DOHH2 (cell line): ENCODE measurements at regions not wholly inside any gene's neighbourhood (a gene's known extent, or its start where the extent isn't known, plus 50 kb on each side); places are given as distances from the start of the nearest gene placed in this dataset.

Experiments used
- H3F3A ChIP-seq: fragments of 200-600 bp; sonication (generic), shearing (Covaris generic); 2 replicates; pipeline ENCODE4 v1.6.0; 2016; ENCODE audit warnings: antibody characterized with exemption, mild to moderate bottlenecking; ENCODE audit not compliant: control insufficient read depth, insufficient read depth
- H3K27ac ChIP-seq: fragments of 200-600 bp; sonication (generic); 2 replicates; pipeline ENCODE4 v1.5.1; 2014; ENCODE audit warnings: low read depth, mild to moderate bottlenecking, low read length, moderate library complexity
- H3K27me3 ChIP-seq: fragments of 200-600 bp; sonication (generic); 2 replicates; pipeline ENCODE4 v1.6.1; 2014; ENCODE audit warnings: mild to moderate bottlenecking, low read length, mixed read lengths; ENCODE audit not compliant: control insufficient read depth
- H3K36me3 ChIP-seq: fragments of 200-600 bp; sonication (generic); 2 replicates; pipeline ENCODE4 v1.6.1; 2014; ENCODE audit warnings: mild to moderate bottlenecking, low read length, moderate library complexity, mixed read lengths; ENCODE audit not compliant: control insufficient read depth
- H3K4me1 ChIP-seq: fragments of 200-600 bp; sonication (generic); 2 replicates; pipeline ENCODE4 v1.6.1; 2014; ENCODE audit warnings: mild to moderate bottlenecking, low read length, mixed read lengths; ENCODE audit not compliant: control insufficient read depth
- H3K4me2 ChIP-seq: fragments of 200-600 bp; sonication (generic); 2 replicates; pipeline ENCODE4 v1.6.0; 2014; ENCODE audit warnings: mild to moderate bottlenecking, low read length, moderate library complexity
- H3K4me3 ChIP-seq: fragments of 200-600 bp; sonication (generic); 2 replicates; pipeline ENCODE4 v1.5.1; 2014; ENCODE audit warnings: mild to moderate bottlenecking, low read length, mixed read lengths
- H3K79me2 ChIP-seq: fragments of 200-600 bp; sonication (generic); 2 replicates; pipeline ENCODE4 v1.6.1; 2014; ENCODE audit warnings: mild to moderate bottlenecking, low read length, mixed read lengths; ENCODE audit not compliant: control insufficient read depth
- H3K9me2 ChIP-seq: fragments of 200-600 bp; sonication (generic); replicated peaks from 2 replicates; pipeline ENCODE4 v1.6.1; 2014; ENCODE audit warnings: mild to moderate bottlenecking, low read length, mixed read lengths; ENCODE audit not compliant: control insufficient read depth
- H3K9me3 ChIP-seq: fragments of 200-600 bp; sonication (generic); 2 replicates; pipeline ENCODE4 v1.6.1; 2014; ENCODE audit warnings: antibody characterized with exemption, low read length, mixed read lengths; ENCODE audit not compliant: control insufficient read depth, insufficient read depth
- H4K20me1 ChIP-seq: fragments of 200-600 bp; sonication (generic); 2 replicates; pipeline ENCODE4 v1.6.0; 2014; ENCODE audit warnings: low read depth, mild to moderate bottlenecking, antibody characterized with exemption, low read length, moderate library complexity; ENCODE audit not compliant: control insufficient read depth, insufficient read depth
- EZH2phosphoT487 ChIP-seq: fragments of 200-600 bp; sonication (generic); IDR thresholded peaks from 2 replicates; pipeline ENCODE4 v1.6.1; 2017; ENCODE audit warnings: borderline replicate concordance, mild to moderate bottlenecking, antibody characterized with exemption, low read length, moderate library complexity, mixed read lengths
- TF ChIP-seq, protein P1 (sequence below): fragments of 200-600 bp; sonication (generic); IDR thresholded peaks from one replicate; pipeline ENCODE4 v1.5.1; 2014; ENCODE audit warnings: antibody characterized with exemption, mild to moderate bottlenecking, low read depth, low read length; ENCODE audit not compliant: poor library complexity, severe bottlenecking

DNA sequence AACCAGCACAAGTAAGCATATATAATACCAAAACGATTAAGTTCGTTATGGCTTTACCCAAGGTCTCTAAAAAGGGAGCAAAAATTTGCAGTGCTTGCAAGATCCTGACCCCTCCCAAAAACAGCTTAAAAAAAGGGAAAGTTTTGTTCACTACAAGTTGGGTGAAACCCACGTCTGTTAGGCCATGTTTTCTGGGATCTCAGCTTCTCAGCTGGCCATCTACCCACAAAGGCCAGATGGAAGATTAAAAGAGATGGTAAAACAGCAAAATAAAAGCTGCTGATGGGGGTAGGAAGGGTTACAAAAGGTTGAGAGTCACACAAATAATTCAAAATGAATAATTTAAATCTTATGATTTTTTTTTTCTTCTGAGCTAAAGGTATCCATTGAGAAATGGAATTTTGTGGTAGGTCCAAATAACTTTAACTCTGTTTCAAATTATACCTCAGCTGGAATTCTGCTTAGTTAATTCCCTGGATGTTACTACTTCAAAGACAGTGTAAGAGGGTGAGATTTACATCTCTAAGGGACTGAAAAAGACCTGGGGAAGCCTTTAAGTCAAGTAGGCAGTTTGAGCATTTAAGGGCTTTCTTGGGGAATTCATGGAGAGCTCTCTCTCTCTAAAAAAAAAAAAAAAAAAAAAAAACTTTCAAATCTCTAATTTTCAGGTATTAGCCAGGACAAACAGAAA is 185.6 kb upstream of the NAV3 start:
- no peak overlapping the region for H3K4me2 ChIP-seq
- no peaks in the 10 kb centered on the region for H4K20me1 ChIP-seq
- no peak for TF ChIP-seq EZH2phosphoT487
- TF ChIP-seq, protein P1, sequence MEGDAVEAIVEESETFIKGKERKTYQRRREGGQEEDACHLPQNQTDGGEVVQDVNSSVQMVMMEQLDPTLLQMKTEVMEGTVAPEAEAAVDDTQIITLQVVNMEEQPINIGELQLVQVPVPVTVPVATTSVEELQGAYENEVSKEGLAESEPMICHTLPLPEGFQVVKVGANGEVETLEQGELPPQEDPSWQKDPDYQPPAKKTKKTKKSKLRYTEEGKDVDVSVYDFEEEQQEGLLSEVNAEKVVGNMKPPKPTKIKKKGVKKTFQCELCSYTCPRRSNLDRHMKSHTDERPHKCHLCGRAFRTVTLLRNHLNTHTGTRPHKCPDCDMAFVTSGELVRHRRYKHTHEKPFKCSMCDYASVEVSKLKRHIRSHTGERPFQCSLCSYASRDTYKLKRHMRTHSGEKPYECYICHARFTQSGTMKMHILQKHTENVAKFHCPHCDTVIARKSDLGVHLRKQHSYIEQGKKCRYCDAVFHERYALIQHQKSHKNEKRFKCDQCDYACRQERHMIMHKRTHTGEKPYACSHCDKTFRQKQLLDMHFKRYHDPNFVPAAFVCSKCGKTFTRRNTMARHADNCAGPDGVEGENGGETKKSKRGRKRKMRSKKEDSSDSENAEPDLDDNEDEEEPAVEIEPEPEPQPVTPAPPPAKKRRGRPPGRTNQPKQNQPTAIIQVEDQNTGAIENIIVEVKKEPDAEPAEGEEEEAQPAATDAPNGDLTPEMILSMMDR, result no peak
- no peak overlapping the region for H3K27ac ChIP-seq
- H3K4me3 ChIP-seq, result no peak overlapping the region
- H3K36me3 ChIP-seq, result no peaks in the 10 kb centered on the region
- no peaks in the 10 kb centered on the region for H3K79me2 ChIP-seq
- H3K27me3 ChIP-seq, result no peaks in the 10 kb centered on the region
- H3K4me1 ChIP-seq, result no peaks in the 10 kb centered on the region
- H3K9me2 ChIP-seq, result no peaks in the 10 kb centered on the region
- no peaks in the 10 kb centered on the region for H3K9me3 ChIP-seq
- H3F3A ChIP-seq, result no peaks in the 10 kb centered on the region

DNA sequence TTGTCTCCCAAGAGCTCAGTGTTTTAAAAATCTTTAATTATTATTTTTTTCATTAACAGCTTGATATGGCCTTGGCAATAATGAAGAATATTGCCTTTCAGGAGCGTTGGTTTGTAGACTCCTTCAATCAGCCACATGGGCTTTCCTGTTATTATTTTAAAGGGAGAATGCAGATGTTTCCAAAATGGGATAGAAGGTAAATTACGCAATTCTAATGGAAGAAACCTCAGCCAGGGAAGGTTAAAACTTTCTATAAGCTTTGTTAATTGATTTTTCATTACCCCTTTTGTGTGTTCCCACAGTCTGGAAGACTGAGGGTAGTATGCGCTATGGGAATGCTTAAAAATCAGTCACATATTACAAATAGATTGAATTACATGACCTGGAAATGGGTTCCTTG is 188.4 kb upstream of the NAV3 start:
- H3K4me3 ChIP-seq, result no peak overlapping the region
- TF ChIP-seq, protein P1, result no peak
- no peak for TF ChIP-seq EZH2phosphoT487
- no peaks in the 10 kb centered on the region for H3K79me2 ChIP-seq
- H3K4me1 ChIP-seq, result no peaks in the 10 kb centered on the region
- no peaks in the 10 kb centered on the region for H3K9me2 ChIP-seq
- H3K27me3 ChIP-seq, result no peaks in the 10 kb centered on the region
- H3K27ac ChIP-seq, result no peak overlapping the region
- no peaks in the 10 kb centered on the region for H3F3A ChIP-seq
- no peak overlapping the region for H3K4me2 ChIP-seq
- no peaks in the 10 kb centered on the region for H3K9me3 ChIP-seq
- H4K20me1 ChIP-seq, result no peaks in the 10 kb centered on the region
- H3K36me3 ChIP-seq, result no peaks in the 10 kb centered on the region

DNA sequence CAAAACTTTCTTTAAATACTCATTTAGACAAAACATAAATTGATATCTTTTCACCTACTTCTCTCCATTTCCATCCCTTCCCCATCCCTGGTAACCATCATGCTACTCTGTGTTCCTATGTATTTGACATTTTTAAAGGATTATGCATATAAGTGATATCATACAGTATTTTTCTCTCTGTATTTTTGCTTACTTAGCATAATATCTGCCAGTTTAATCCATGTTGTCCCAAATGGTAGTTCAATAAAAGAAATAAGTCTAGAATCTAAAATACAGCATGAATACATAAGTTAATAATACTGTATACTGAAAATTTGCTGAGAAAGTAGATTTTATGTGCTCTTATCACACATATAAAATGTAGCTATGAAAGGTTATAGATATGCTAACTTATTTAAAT is 190.3 kb upstream of the NAV3 start:
- Histone ChIP-seq H3K36me3 (no peaks in the 10 kb centered on the region), H3K9me2 (no peaks in the 10 kb centered on the region), H3K27ac (no peak overlapping the region), H3K79me2 (no peaks in the 10 kb centered on the region), H4K20me1 (no peaks in the 10 kb centered on the region), H3K27me3 (no peaks in the 10 kb centered on the region), H3K4me3 (no peak overlapping the region), H3K9me3 (no peaks in the 10 kb centered on the region), H3K4me2 (no peak overlapping the region), H3F3A (no peaks in the 10 kb centered on the region), H3K4me1 (no peaks in the 10 kb centered on the region)
- TF ChIP-seq EZH2phosphoT487, result no peak
- TF ChIP-seq, protein P1, result no peak
